HG02610 (cell line): ENCODE measurements at regions not wholly inside any gene's neighbourhood (a gene's known extent, or its start where the extent isn't known, plus 50 kb on each side); places are given as distances from the start of the nearest gene placed in this dataset.

Source experiments
- ATAC-seq: cut with Tn5 transposase; IDR thresholded peaks from one replicate; pipeline ENCODE4 v1.9.1; 2021; ENCODE audit warnings: mild to moderate bottlenecking, moderate library complexity; ENCODE audit not compliant: unreplicated experiment

DNA sequence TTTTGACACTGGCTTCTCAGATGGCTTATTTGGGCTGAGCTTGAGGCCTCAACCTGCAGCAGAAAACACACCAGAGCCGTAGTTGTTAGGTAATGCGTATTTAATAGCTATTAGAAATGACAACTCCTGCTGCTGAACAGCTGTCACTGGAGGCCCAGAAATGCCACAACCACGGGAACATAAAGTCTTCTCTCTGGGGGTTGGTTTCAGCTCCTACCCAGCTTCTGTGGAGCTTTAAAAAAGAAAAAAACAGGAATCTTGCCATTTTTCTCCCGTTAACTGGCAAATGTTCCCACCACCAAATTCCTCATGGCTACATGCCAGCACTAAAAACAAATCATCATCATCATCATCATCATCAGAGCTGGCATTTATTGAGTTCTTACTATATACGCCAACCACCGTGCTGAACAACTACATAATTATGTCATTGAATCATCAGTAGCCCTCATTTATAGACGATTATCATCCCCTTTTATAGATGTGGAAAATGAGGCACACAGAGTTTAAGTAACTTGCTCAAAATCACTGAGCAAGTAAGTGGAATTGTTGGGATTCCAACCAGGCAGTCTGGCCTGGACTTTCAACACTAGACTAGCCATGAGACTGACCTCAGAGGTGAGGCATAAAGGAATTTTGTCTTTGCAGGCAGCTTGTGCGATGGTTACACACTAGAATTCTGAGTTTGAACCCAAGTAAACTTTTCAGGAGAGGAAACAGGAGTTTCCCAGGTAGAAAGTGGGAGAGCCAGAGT, 185.3 kb upstream of the WWC1 start:
- ATAC-seq = no peak

DNA sequence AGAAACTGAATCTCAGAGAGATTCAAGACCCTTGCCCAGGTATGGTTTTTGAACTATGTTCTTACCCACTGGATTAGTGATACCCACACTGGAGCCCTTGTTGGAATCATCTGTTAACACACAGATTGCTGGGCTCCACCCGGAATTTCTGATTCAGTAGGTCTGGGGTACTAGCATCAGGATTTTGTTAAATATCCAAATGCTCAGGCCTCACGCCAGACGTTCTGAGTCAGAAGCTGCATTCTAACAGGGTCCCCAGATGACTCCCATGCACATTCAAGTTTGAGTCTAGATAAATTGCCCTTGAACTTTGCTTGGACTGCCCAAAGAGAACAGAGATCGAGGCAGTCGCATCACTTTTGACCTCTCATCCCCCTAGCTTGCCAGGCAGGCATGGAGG, 182.0 kb upstream of the WWC1 start:
- ATAC-seq = no peak

DNA sequence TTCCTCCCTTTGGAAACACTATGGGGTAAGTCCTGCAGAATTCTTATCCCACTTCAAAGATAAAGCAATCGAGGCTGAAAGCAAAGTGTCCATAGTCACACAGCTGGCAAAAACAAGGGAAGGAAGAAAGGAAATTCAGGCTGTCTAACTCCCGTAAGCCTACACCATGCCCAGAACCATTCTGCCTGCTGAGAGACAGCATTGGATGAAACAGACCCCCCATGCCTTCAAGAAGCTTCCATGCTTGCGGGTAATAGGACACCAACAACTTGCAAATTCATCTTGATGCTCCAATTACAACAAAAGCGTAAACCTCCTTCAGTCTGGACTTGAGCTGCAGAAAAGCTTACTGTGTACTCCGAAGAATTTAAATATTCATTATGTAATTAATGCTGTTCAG, 181.1 kb upstream of the WWC1 start:
- no peak for ATAC-seq

DNA sequence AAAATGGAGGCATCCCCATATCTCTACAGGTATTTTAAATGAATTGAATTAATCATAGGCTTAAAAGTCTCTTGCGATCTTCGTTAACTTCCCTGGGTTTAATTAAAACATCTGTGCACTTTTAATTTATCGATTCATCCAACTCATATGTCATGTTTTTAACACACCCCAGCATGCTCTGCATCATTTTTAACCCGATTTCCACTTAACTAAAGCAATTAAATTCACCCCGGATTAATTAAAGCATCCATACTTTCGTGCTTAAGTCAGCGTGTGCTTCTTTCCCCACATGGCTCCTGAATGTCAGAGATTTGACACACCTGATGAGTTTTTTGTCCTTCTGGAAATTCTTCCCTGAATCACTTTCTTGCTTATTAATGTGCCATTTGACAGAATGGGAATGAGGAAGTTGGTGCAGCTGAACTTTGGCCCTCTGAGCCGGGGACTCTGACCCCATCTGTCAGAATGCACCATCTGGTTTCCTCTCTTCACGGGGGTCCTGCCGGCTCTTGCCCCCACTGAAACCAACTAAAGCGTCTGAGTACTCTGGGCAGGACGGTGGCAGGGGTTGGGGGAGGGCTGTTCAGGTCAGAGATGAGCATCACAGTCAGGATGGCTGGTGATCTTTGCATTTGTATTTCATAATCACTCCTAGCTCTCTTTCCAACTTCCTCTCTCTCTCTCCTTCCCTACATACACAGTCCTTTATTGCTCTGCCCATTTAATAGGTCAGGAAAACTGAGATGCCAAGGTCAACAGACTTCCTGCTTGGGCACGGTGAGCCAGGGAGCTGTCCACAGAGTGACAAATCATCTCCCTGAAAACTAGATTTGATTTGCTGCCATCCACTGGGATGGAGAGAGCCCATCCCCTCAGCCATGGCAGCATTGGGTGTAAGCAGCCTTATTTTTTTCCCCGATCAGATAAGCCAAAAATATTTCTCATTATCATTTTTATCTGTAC, 180.3 kb upstream of the WWC1 start:
- ATAC-seq = no peak

DNA sequence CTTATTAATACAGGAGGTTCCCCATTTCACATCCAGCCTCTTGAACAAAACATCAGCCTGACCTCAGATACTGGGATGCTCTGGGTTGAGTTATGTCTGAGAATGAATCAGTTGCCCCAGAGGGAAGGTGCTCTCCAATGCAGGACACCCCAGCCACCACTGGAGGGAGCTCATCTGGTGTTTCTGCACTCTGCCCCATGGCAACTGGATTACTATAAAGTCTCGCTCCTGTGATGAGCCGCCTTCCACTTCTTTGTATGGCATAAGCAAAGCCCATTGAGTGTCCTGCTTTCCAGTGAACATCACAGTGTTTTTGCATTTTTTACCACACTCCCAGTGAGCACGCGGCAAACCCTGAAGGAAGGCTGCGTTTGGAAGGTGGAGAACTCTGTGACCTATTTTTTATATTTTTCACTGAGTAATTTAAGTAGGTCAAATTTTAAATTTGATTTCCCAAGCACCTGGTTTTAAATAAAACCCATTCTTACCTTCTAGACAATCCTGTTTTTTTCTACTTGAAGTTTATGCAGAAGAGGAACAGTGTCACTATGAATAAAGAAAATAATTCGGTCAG, 176.9 kb upstream of the WWC1 start:
- peak; percentile 85 for ATAC-seq

DNA sequence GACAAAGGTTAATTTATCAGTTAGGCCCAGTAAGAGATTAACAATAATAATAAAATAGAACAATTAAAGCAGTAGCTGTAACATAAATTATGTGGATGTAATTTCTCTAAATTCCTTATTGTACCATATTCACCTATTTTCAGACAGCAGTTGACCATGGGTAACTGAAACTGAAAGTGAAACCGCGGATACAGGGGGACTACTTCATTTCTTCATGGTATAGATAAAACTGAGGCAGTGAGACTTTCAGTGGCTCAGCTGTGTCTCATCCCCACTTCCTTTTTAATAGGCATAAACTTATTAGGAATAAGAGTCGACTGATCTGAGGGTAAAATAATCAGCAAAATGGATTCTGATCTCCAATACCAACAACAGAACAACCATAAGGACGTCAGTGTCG, 174.0 kb upstream of the WWC1 start:
- ATAC-seq = no peak

DNA sequence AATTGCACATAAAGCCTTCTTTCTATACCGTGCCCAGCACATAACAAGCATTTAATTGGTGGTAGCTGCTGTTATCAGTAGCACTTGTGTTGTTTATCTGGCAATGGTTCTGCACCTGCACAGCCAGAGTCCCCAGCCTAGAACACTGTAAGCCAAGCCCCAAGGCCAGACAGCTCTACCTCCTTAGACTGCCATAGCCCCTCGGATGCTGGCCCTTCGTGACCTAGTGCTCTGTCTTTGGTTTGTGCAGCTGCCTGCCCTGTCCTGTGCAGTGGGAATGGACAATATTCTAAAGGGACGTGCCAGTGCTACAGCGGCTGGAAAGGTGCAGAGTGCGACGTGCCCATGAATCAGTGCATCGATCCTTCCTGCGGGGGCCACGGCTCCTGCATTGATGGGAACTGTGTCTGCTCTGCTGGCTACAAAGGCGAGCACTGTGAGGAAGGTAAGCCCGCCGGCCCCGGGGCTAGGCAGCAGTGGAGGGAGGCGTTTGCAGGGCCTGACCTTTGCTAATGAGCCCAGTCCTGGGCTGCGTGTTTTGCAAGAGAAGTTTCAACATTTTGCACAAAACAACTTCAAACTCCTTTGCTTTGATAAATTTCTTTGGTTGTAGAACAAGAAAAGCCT, 173.3 kb upstream of the WWC1 start:
- ATAC-seq = no peak

DNA sequence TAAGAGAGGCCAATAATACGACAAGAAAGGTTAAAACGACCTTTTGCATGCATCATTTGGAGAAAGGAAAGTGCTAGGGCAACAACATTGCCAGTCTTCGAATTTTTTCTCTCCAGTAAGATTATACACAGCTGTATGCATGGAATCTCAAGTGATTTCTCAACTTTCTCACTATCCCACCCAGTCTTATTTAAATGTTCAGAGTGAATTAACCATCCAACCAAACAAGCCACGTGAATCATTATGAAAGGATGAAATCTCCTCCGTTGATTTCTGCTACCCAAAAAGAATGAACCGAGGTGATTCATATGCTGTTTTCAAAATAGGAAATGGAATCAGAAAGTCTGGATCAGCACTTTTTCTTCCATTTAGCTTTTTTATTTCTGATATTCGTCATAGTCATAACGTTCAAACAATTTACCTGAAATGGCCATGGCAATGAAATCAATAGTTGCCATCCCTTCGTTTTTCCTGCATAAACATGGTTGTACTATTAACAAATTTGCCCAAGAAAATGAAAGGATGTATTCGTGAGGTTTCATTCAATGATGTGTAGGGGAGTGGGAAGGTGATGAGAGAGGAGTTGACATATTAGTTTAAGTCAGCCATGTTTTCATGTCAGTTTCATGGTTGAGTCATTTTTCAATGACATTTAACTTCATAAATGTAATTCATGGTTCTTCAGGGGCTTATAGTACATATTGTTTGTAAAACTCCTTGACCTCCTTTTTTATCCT, 170.9 kb upstream of the WWC1 start:
- ATAC-seq = no peak

DNA sequence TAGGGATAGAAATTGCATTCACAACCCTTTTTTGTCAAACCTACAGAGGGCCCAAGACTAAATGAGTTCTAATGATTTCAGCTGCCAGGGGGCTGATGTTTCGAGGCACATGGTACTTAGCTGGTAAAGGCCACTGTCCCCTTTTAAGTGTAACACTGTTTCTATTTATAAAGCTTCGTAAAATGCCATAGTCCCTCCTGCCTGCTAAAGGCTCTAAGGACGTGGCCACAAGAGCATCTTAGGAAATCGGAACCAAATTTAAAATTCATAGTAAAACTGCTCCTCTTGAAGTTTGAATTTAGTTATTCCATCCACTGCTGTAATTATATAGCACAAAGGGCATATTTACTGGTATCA, 170.3 kb upstream of the WWC1 start:
- ATAC-seq = no peak

DNA sequence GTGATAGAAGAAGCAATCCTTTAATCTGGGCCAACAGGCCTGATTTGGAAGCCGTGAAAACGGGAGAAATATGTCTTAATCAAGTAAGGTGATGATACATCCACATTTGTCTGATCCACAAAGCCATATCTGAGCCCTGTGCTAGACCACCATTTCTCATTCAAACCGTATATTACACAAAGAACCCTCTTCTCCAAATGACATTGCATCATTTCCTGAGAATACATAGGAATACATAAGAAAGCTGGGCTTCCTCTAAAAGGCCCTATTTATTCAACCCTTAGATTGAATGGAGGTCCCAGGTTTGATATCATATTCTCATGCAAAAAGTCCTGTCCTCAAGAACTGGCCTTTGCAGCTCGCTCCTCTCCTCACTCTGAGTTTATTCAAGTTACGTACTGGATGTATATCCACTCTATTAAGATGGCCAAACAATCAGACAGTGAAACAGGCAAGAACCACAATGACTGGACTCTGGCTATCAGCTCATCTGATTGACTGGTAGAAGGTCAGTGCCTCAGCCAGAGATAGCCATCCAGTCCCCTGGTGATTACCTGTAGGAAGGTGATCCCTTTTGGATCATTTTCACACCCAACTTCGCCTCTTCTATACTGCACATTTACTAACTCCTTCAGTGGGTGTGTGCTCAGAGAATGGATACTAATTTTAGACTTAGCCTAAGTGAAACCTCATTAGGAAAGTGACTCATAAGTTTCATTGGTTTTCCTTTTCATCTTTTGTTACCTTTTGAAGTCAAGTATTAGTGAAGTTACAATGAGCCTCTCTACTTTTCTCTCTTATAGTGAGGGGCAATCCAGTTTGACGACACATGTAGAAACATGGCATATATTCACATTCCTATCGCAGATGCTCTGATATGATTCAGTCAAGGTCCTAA, 167.6 kb upstream of the WWC1 start:
- ATAC-seq = peak; percentile 91

DNA sequence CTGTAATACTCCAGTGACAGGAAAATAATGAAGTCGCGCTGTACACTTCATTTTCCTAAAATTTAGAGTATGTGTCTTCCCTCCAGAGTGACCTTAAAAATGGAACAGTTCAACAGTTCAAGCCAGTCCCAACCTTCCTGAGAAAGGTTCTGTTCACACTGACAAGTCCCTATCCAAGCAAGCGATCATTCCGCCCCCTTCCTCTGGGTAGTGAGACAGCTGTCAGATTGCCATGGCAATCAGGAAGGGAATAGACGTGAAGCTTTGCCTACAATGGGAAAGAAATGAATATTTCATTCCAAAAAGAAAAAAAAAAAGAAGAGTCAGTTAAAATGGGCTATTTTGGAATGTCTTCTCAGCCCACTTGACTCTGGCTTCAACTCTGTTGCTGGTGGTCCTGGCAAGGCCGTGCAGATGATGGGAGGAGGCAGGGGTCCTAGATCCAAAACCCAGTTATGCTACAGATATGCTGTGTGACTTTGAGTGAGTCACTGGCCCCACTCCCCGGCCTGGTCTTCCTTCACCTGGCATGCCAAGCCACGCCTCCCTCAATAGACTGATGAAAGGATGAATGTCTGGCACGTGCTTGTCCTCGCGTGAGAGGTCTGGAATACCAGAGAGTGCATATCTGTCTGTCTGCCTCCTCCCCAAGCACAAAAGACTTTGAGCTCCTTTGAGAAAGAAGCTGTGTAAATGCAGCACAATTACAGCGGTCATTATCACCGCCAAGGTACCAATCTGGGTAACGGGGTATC, 165.8 kb upstream of the WWC1 start:
- ATAC-seq = no peak

DNA sequence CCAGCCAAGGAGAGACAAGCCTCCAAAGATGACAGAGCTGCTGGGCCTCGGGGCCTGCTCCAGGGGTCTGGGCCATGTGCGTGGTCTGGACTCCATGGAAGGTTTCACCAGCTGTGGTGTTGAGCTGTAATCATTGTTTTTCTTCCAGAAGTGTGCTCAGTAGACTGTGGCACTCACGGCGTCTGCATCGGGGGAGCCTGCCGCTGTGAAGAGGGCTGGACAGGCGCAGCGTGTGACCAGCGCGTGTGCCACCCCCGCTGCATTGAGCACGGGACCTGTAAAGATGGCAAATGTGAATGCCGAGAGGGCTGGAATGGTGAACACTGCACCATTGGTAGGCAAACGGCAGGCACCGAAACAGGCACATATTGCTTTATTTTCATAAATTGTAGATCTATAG, 164.8 kb upstream of the WWC1 start:
- no peak for ATAC-seq

DNA sequence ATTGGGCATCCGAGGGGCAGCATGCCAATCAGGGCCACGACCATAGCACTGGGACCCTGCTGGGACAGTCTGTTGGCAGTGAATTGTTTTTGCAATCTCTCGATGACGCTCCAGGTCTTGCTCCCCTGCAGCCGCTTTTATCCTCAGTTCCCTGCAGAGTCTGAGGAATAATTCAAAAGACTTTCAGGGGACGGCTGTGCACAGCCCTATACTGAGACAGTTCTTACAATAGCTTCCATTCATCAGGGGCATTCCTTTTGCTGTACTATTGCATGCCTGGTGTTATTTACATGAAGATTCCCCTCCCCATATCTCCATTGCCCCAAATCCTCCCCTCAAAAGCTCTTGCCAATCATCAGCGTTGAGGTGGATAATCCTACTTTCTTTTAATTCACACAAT, 163.3 kb upstream of the WWC1 start:
- ATAC-seq = no peak

DNA sequence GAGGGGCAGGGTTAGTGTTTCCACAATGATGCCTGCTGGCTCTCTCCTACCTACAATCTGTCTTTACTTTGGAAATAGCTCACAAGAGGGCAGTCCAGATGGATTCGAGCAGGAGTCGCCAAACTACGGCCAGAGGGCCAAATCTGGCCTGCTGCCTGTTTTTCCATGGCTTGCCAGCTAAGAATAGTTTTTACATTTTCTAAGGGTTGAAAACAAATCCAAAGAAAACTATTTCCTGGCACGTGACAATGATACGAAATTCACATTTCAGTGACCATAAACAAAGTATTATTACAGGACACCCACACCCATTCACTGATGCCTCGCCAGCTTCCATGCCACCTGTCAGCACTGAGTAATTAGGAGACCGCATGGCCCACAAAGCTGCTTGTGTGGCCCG, 162.9 kb upstream of the WWC1 start:
- ATAC-seq = no peak

DNA sequence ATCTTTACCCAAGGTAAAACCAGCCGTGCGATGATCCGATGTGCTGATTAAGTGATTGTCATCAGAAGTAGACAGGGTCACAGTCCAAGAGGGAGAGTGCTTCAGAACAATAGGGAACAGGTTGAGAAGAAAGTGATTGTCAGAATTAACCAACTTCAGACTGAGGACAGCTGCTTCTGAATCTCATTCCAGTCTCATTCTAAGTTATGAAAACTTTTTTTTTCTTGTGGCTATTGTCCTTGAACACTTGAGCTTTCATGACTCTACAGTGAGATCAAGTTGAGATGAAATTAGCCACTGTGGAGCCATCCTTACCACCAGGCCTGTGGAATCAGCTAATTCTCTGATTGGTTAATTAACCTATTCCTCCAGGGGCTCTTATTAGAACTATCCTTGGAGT, 159.9 kb upstream of the WWC1 start:
- ATAC-seq = no peak

DNA sequence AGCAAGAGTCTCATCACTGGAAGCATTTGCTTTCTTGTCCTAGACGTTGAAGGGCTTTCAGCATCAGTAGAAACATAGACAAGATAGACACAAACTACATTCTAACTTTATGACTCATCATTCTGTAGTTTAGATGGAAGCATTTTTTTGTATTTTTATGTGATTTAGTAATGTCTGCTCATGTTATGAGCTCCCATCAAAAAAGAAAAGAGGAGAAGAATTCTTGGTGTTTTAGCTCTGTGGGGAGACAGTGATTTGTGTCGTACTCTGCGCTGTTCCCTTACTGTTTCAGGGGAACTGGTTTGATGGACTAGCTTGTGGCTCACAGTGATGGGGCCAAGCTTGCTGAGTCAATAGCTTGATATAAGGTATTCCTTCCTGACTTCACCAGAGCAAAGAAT, 159.2 kb upstream of the WWC1 start:
- ATAC-seq = no peak

DNA sequence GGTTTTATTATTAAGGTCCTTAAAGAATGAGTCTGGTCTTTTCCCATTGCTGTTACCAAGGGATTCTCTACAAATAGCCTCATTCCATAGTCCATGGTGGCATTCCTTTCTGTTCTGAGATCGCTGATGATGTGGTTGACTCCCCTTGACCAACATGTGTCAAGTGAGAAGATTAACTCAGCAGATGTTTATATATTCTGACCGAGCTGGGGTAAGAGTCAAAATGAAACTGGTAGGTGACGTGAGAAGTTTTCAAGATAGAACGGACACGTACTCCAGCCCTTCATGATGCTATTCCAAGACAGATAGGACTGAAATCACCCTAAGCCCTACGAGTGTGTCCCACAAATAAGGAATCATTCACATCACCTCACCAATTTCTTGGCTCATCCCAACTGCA, 155.5 kb upstream of the WWC1 start:
- ATAC-seq = peak; percentile 95

DNA sequence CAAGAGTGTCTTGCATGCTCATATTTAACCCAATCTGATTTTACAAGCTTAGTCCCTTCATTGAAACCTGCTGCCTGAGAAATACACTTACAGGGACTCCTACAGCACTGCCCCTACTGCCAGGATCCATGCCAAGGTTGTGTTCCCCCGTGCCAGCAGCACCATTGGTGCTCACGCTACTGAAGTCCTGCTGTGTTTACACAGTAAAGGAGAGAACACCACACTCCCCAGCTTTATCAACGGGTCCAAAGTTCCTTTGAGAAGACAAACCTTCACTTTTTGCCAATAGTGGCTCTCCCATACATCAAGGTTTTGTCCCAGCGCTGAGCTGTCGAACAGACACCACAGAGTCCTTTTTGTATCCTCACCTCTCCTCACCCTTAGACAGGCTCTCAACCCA, 155.1 kb upstream of the WWC1 start:
- ATAC-seq = no peak

DNA sequence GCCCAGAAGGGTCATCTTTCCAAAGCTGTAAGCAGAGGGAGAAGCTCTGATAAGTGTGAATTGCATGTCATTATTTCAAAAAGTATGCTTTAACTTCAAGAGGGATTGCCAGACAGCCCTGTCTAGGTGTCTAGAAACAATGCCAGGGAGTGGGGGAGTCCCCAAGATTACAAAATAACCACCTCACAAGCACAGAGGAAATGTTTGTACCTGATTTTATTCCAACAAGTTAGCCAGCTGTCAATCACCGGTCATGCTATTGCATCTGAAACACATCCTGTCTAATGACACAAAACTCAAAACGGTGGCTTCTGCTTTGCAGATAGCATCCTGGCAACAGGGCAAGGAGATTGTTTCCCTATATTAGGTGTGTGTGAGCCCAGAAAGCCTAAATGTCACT, 154.2 kb upstream of the WWC1 start:
- no peak for ATAC-seq
